Fibroblast of villous mesenchyme (primary cell): ENCODE measurements at regions not wholly inside any gene's neighbourhood (a gene's known extent, or its start where the extent isn't known, plus 50 kb on each side); places are given as distances from the start of the nearest gene placed in this dataset.

Experiments
- DNase-seq: peaks from one replicate; pipeline ENCODE4 v3.0.0-alpha.2; 2010; ENCODE audit warnings: low read depth
- H3K4me3 ChIP-seq: 2 replicates; pipeline ENCODE4 v1.5.1; 2011; ENCODE audit warnings: low read depth, mild to moderate bottlenecking, low read length
- TF ChIP-seq, protein P1 (sequence below): IDR thresholded peaks from 2 replicates; pipeline ENCODE4 v1.5.1; 2012; ENCODE audit warnings: low read depth, mild to moderate bottlenecking, low read length; ENCODE audit not compliant: insufficient read depth

GRCh38 chr18:45287531-45287930 is 327.7 kb upstream of the SLC14A2 start:
- no peak for DNase-seq

DNA sequence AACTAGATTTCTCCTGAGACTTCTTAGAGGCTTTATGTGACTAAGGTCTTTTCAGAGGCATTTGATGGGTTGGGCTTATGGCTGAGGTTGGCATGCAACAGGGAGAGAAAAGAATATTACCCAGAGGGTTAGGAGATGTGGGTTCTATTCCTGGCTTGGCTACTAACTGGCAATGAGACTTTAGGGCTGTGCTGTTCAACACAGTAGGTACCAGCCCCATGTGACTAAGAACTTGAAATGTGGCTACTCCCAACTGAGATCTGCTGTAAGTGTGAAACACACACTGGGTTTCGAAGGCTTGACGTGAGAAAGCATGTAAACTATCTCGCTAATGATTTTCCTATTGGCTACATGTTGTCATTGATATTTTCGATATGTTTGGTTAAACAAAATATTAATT is 324.9 kb upstream of the SLC14A2 start:
- TF ChIP-seq, protein P1, sequence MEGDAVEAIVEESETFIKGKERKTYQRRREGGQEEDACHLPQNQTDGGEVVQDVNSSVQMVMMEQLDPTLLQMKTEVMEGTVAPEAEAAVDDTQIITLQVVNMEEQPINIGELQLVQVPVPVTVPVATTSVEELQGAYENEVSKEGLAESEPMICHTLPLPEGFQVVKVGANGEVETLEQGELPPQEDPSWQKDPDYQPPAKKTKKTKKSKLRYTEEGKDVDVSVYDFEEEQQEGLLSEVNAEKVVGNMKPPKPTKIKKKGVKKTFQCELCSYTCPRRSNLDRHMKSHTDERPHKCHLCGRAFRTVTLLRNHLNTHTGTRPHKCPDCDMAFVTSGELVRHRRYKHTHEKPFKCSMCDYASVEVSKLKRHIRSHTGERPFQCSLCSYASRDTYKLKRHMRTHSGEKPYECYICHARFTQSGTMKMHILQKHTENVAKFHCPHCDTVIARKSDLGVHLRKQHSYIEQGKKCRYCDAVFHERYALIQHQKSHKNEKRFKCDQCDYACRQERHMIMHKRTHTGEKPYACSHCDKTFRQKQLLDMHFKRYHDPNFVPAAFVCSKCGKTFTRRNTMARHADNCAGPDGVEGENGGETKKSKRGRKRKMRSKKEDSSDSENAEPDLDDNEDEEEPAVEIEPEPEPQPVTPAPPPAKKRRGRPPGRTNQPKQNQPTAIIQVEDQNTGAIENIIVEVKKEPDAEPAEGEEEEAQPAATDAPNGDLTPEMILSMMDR: no peak
- no peak overlapping the region for H3K4me3 ChIP-seq
- no peak for DNase-seq

More at GRCh38 chr18:45287531-45287930, 327.7 kb upstream of the SLC14A2 start:
- TF ChIP-seq, protein P1: no peak
- H3K4me3 ChIP-seq: no peak overlapping the region

DNA sequence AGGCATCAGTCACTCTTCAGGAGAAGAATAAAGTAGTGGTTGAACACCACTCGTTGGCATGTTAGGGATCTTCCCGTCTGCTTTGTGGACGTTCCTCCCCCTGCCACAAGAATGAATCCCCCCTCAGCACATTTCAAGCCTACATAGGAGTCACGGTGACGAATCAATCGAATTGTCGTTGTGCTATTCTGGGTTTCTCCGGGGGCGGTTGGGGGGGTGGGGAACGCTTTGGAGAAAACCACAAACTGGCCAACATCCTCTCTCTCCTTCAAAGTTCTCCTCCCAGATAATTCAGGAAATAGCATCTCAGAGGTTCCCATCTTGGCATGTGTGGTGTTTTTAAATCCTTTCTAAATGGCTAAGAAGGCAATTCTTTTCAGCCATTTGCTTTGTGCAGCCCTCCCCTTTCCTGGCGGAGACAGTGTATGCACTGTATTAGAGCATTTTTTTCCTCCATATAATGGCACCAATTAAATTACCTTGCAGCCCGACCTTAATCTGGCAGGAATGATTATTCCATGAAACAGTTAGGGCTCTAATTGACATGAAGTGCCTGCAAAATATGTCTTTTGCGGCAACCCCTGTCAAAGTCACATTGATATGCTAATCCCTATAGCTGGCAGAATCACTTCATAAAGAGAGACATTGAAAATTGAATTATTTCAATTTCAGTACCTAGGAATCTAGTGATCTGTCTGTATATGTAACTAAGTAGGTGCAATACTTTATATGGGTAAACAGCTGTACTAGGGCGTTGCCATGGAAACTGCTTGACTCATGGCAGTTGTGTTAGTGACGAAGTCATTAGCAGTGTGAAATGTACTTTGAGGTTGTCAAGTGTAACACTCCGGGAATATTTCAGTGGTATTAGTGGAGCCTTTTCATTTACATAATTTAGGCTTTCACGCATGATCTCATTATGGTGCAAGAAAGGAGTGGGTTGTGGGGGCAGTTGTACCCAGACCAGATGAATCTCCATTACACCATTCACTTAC is 323.4 kb upstream of the SLC14A2 start:
- no peak overlapping the region for H3K4me3 ChIP-seq
- peak; percentile 11 for DNase-seq
- TF ChIP-seq, protein P1: no peak

- DNase-seq: no peak
- TF ChIP-seq, protein P1: no peak
- no peak overlapping the region for H3K4me3 ChIP-seq
Measured at GRCh38 chr18:45295388-45295787, 319.9 kb upstream of the SLC14A2 start.

DNA sequence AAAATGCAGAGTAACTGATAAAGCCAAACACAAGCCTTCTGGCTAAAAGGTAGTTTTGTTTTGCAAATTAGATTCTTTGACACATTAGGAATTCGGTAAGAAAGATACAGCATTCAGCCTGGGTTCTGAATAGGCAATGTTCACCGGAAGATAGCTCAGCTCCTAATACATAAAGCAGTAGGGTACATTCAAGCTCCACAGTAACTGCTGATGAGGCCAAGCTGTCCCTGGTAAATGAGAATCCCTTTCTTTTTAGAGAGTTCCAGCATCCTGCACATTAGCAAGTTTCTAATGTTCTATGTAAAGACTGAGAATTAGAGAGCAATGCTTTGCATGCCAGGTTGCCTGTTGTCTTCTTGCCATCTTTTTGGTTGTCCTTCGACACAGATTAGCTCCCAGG is 316.3 kb upstream of the SLC14A2 start:
- TF ChIP-seq, protein P1: no peak
- no peak for DNase-seq
- H3K4me3 ChIP-seq: no peak overlapping the region

- no peak for DNase-seq
- TF ChIP-seq, protein P1: no peak
- H3K4me3 ChIP-seq: no peak overlapping the region
Measured at GRCh38 chr18:45303026-45303425, 312.2 kb upstream of the SLC14A2 start.
